GM18907 (cell line): ENCODE measurements at regions not wholly inside any gene's neighbourhood (a gene's known extent, or its start where the extent isn't known, plus 50 kb on each side); places are given as distances from the start of the nearest gene placed in this dataset.
"Not testable (repeated sequence)": the region's sequence is repeated elsewhere in the genome, so short reads cannot be mapped to it uniquely, and the experiment has no call there.

Source experiments
- ATAC-seq: cut with Tn5 transposase; IDR thresholded peaks from one replicate; pipeline ENCODE4 v1.9.1; 2021; ENCODE audit warnings: mild to moderate bottlenecking, moderate library complexity; ENCODE audit not compliant: unreplicated experiment

- ATAC-seq: no peak
These were observed 248.3 kb downstream of the PHF14 start for GRCh38 chr7:11221984-11222383.

- ATAC-seq: no peak
These were observed 250.9 kb downstream of the PHF14 start for GRCh38 chr7:11224535-11224934.

GRCh38 chr7:11228515-11228914, 254.8 kb downstream of the PHF14 start:
- ATAC-seq: no peak

GRCh38 chr7:11231190-11231589, 257.5 kb downstream of the PHF14 start:
- no peak for ATAC-seq

- no peak for ATAC-seq
These were observed 258.8 kb downstream of the PHF14 start for GRCh38 chr7:11232462-11232861.

- ATAC-seq: no peak
These were observed 260.2 kb downstream of the PHF14 start for GRCh38 chr7:11233871-11234270.

GRCh38 chr7:11235491-11235890, 261.8 kb downstream of the PHF14 start:
- no peak for ATAC-seq

- no peak for ATAC-seq
These were observed 263.0 kb downstream of the PHF14 start for GRCh38 chr7:11236680-11237079.

GRCh38 chr7:11237742-11238141, 264.1 kb downstream of the PHF14 start:
- ATAC-seq: no peak

GRCh38 chr7:11239316-11239715, 265.6 kb downstream of the PHF14 start:
- no peak for ATAC-seq

GRCh38 chr7:11243739-11244138, 270.1 kb downstream of the PHF14 start:
- no peak for ATAC-seq

- no peak for ATAC-seq
These were observed 270.5 kb downstream of the PHF14 start for GRCh38 chr7:11244149-11244548.

GRCh38 chr7:11247545-11247944, 273.9 kb downstream of the PHF14 start:
- no peak for ATAC-seq

GRCh38 chr7:11251436-11251835, 277.8 kb downstream of the PHF14 start:
- ATAC-seq: no peak

- ATAC-seq: no peak
These were observed 278.4 kb downstream of the PHF14 start for GRCh38 chr7:11252011-11252607.

- ATAC-seq: no peak
These were observed 279.1 kb downstream of the PHF14 start for GRCh38 chr7:11252705-11253272.

GRCh38 chr7:11256501-11256900, 282.8 kb downstream of the PHF14 start:
- ATAC-seq: no peak

GRCh38 chr7:11261470-11261869, 287.8 kb downstream of the PHF14 start:
- ATAC-seq: no peak

GRCh38 chr7:11266101-11266500, 292.4 kb downstream of the PHF14 start:
- ATAC-seq: no peak

GRCh38 chr7:11272352-11272751, 298.7 kb downstream of the PHF14 start:
- ATAC-seq: no peak

GRCh38 chr7:11274074-11274473, 300.4 kb downstream of the PHF14 start:
- no peak for ATAC-seq

- no peak for ATAC-seq
These were observed 308.3 kb downstream of the PHF14 start for GRCh38 chr7:11281953-11282352.

GRCh38 chr7:11283584-11283983, 309.9 kb downstream of the PHF14 start:
- ATAC-seq: not testable (repeated sequence)
